ENCODE measurements at regions not wholly inside any gene's neighbourhood (a gene's known extent, or its start where the extent isn't known, plus 50 kb on each side); places are given as distances from the start of the nearest gene placed in this dataset.

- TF ChIP-seq, protein P1, sequence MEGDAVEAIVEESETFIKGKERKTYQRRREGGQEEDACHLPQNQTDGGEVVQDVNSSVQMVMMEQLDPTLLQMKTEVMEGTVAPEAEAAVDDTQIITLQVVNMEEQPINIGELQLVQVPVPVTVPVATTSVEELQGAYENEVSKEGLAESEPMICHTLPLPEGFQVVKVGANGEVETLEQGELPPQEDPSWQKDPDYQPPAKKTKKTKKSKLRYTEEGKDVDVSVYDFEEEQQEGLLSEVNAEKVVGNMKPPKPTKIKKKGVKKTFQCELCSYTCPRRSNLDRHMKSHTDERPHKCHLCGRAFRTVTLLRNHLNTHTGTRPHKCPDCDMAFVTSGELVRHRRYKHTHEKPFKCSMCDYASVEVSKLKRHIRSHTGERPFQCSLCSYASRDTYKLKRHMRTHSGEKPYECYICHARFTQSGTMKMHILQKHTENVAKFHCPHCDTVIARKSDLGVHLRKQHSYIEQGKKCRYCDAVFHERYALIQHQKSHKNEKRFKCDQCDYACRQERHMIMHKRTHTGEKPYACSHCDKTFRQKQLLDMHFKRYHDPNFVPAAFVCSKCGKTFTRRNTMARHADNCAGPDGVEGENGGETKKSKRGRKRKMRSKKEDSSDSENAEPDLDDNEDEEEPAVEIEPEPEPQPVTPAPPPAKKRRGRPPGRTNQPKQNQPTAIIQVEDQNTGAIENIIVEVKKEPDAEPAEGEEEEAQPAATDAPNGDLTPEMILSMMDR (IDR thresholded peaks at IDR 0.05; ENCODE audit: insufficient read depth, low read depth, low read length), result no peak
- TF ChIP-seq EZH2 (IDR thresholded peaks at IDR 0.05; ENCODE audit: insufficient read depth, low read length), result no peak
These were observed 99.9 kb upstream of the IKZF1 start for GRCh38 chr7:50204581-50204980.

Measured in astrocyte (in vitro differentiated cells and primary cell).